H1 (cell line): ENCODE measurements at regions not wholly inside any gene's neighbourhood (a gene's known extent, or its start where the extent isn't known, plus 50 kb on each side); places are given as distances from the start of the nearest gene placed in this dataset.

ENCODE experiments used
- ASH2L ChIP-seq: fragments of 200-600, 300-600 bp; sonication (generic); IDR thresholded peaks from one replicate; pipeline ENCODE4 v1.7.1; 2017; ENCODE audit warnings: low read length
- BRCA1 ChIP-seq: IDR thresholded peaks from 2 replicates; pipeline ENCODE4 v1.6.1; 2012; ENCODE audit warnings: low read depth, low read length, improper control_type of control experiment
- CHD2 ChIP-seq: IDR thresholded peaks from 2 replicates; pipeline ENCODE4 v1.6.1; 2012; ENCODE audit warnings: low read length, improper control_type of control experiment
- CTCF ChIP-seq, 3 experiments: IDR thresholded peaks; 1 replicate in 2 of 3; 2 replicates in 1 of 3; pipeline versions ENCODE4 v1.5.1 to v1.6.1; 2011; ENCODE audit warnings: low read length in 3 of 3, mild to moderate bottlenecking in 3 of 3, inconsistent platforms in 2 of 3, low read depth in 1 of 3, moderate library complexity in 1 of 3; ENCODE audit not compliant: insufficient read depth in 1 of 3; ENCODE audit errors: control extremely low read depth in 1 of 3
- EP300 ChIP-seq, 2 experiments: IDR thresholded peaks; 1 replicate in 1 of 2; 2 replicates in 1 of 2; pipeline ENCODE4 v1.6.1; 2011 to 2012; ENCODE audit warnings: low read depth in 2 of 2, low read length in 2 of 2, mild to moderate bottlenecking in 2 of 2, borderline replicate concordance in 1 of 2, inconsistent platforms in 1 of 2, moderate library complexity in 1 of 2
- EZH2 ChIP-seq: fragments of 200-600 bp; sonication (generic); IDR thresholded peaks from 2 replicates; pipeline ENCODE4 v1.7.1; 2012; ENCODE audit warnings: low read depth, mild to moderate bottlenecking, moderate library complexity, low read length, inconsistent platforms; ENCODE audit not compliant: severe bottlenecking
- JUND ChIP-seq: IDR thresholded peaks from 2 replicates; pipeline ENCODE4 v1.6.1; 2011; ENCODE audit warnings: mild to moderate bottlenecking, improper control_type of control experiment, low read length
- KDM4A ChIP-seq: IDR thresholded peaks from one replicate; pipeline ENCODE4 v1.7.1; 2012; ENCODE audit warnings: low read depth, mild to moderate bottlenecking, moderate library complexity, low read length, inconsistent platforms; ENCODE audit not compliant: severe bottlenecking
- MAX ChIP-seq: IDR thresholded peaks from 2 replicates; pipeline ENCODE4 v1.6.1; 2012; ENCODE audit warnings: inconsistent platforms
- NANOG ChIP-seq: IDR thresholded peaks from 2 replicates; pipeline ENCODE4 v1.6.1; 2011; ENCODE audit warnings: low read length, low read depth, mild to moderate bottlenecking, inconsistent platforms; ENCODE audit not compliant: insufficient read depth, poor library complexity, severe bottlenecking
- POLR2A ChIP-seq, 2 experiments: IDR thresholded peaks; 1 replicate in 1 of 2; 2 replicates in 1 of 2; pipeline ENCODE4 v1.6.1; 2011; ENCODE audit warnings: low read depth in 2 of 2, low read length in 2 of 2, mild to moderate bottlenecking in 2 of 2; ENCODE audit errors: control extremely low read depth in 1 of 2
- SIN3A ChIP-seq, 2 experiments: IDR thresholded peaks in 1 of 2; conservative IDR thresholded peaks in 1 of 2; 2 replicates each; pipeline ENCODE4 v1.6.1; 2011 to 2012; ENCODE audit warnings: low read length in 2 of 2, improper control_type of control experiment in 1 of 2, low read depth in 1 of 2, mild to moderate bottlenecking in 1 of 2
- TCF12 ChIP-seq: IDR thresholded peaks from 2 replicates; pipeline ENCODE4 v1.6.1; 2011; ENCODE audit warnings: low read depth, mild to moderate bottlenecking, low read length
- USF2 ChIP-seq: IDR thresholded peaks from 2 replicates; pipeline ENCODE4 v1.6.1; 2011; ENCODE audit warnings: low read length, improper control_type of control experiment

GRCh38 chr6:142698751-142699150 is 246.2 kb downstream of the HIVEP2 start:
- TF ChIP-seq CHD2 (no peak), ASH2L (no peak), CTCF (IDR thresholded peaks at IDR 0.05; ENCODE audit: control extremely low read depth in 1 of 3, insufficient read depth in 1 of 3, low read depth in 1 of 3, low read length in 3 of 3) (peak in 2 of 3 experiments; percentile 30 to 42; a peak in 3 of 4 replicates), KDM4A (no peak), POLR2A (IDR thresholded peaks at IDR 0.05; ENCODE audit: control extremely low read depth in 1 of 2, low read depth in 2 of 2, low read length in 2 of 2) (no peak), BRCA1 (no peak), TCF12 (no peak), USF2 (no peak), NANOG (no peak), EP300 (IDR thresholded peaks at IDR 0.05; ENCODE audit: borderline replicate concordance in 1 of 2, low read depth in 2 of 2, low read length in 2 of 2) (no peak), SIN3A (conservative IDR thresholded peaks at IDR 0.05 in 1 of 2, IDR thresholded peaks at IDR 0.05 in 1 of 2; ENCODE audit: low read depth in 1 of 2, low read length in 2 of 2) (no peak), EZH2 (no peak), MAX (no peak), JUND (no peak)
